T-helper 2 cell treated with Interferon-gamma antibody and Interleukin-4, amounts not matched to agents 5 μg/mL and 100 μg/mL, for 36 hours (primary cell): ENCODE measurements at regions not wholly inside any gene's neighbourhood (a gene's known extent, or its start where the extent isn't known, plus 50 kb on each side); places are given as distances from the start of the nearest gene placed in this dataset.
"Not testable (repeated sequence)": the region's sequence is repeated elsewhere in the genome, so short reads cannot be mapped to it uniquely, and the experiment has no call there.

Source experiments
- DNase-seq: peaks from one replicate; pipeline ENCODE4 v3.0.0; 2021; ENCODE audit warnings: low spot score
- H3K27ac Mint-ChIP-seq: one replicate; pipeline ENCODE4 v1.8.0; 2021; ENCODE audit warnings: mild to moderate bottlenecking, mixed read lengths
- H3K27me3 Mint-ChIP-seq: one replicate; pipeline ENCODE4 v1.8.0; 2021; ENCODE audit warnings: low read depth, mixed read lengths
- H3K36me3 Mint-ChIP-seq: one replicate; pipeline ENCODE4 v1.8.0; 2021; ENCODE audit warnings: low read depth, mixed read lengths
- H3K4me1 Mint-ChIP-seq: one replicate; pipeline ENCODE4 v1.8.0; 2021; ENCODE audit warnings: low read depth, mixed read lengths
- H3K4me3 Mint-ChIP-seq: one replicate; pipeline ENCODE4 v1.8.0; 2022; ENCODE audit warnings: mild to moderate bottlenecking, moderate library complexity, mixed read lengths
- H3K9me3 Mint-ChIP-seq: one replicate; pipeline ENCODE4 v1.8.0; 2021; ENCODE audit warnings: mixed read lengths

GRCh38 chr19:20359933-20360720 is 193.1 kb downstream of the ZNF486 start:
- Mint-ChIP-seq H3K9me3 (peaks cover 78% of the 10 kb centered on the region), H3K36me3 (peaks cover 2% of the 10 kb centered on the region), H3K27ac (no peak overlapping the region), H3K4me3 (no peak overlapping the region), H3K27me3 (no peaks in the 10 kb centered on the region), H3K4me1 (no peaks in the 10 kb centered on the region)
- no peak for DNase-seq

- not testable (repeated sequence) for H3K27ac Mint-ChIP-seq, DNase-seq, H3K4me1 Mint-ChIP-seq, H3K36me3 Mint-ChIP-seq, H3K27me3 Mint-ChIP-seq, H3K4me3 Mint-ChIP-seq
- H3K9me3 Mint-ChIP-seq: peaks cover 78% of the 10 kb centered on the region
These were observed 191.9 kb downstream of the ZNF486 start for GRCh38 chr19:20358841-20359465.

GRCh38 chr19:20357921-20358320 is 190.9 kb downstream of the ZNF486 start:
- Mint-ChIP-seq H3K9me3 (peaks cover 68% of the 10 kb centered on the region), H3K27me3 (no peaks in the 10 kb centered on the region), H3K4me1 (no peaks in the 10 kb centered on the region), H3K36me3 (peaks cover 2% of the 10 kb centered on the region), H3K27ac (no peak overlapping the region), H3K4me3 (no peak overlapping the region)
- no peak for DNase-seq

GRCh38 chr19:20351244-20351643 is 184.2 kb downstream of the ZNF486 start:
- DNase-seq: no peak
- Mint-ChIP-seq H3K4me3 (no peak overlapping the region), H3K36me3 (no peaks in the 10 kb centered on the region), H3K9me3 (peaks cover 45% of the 10 kb centered on the region), H3K27ac (no peak overlapping the region), H3K4me1 (no peaks in the 10 kb centered on the region), H3K27me3 (no peaks in the 10 kb centered on the region)

- no peak for DNase-seq
- no peaks in the 10 kb centered on the region for H3K4me1 Mint-ChIP-seq
- no peaks in the 10 kb centered on the region for H3K27me3 Mint-ChIP-seq
- H3K36me3 Mint-ChIP-seq: no peaks in the 10 kb centered on the region
- H3K27ac Mint-ChIP-seq: no peak overlapping the region
- no peak overlapping the region for H3K4me3 Mint-ChIP-seq
- H3K9me3 Mint-ChIP-seq: peaks cover 29% of the 10 kb centered on the region
These were observed 182.2 kb downstream of the ZNF486 start for GRCh38 chr19:20349206-20349605.

GRCh38 chr19:20339444-20339843 is 172.4 kb downstream of the ZNF486 start:
- Mint-ChIP-seq H3K36me3 (no peaks in the 10 kb centered on the region), H3K4me3 (no peak overlapping the region), H3K27ac (no peak overlapping the region), H3K27me3 (no peaks in the 10 kb centered on the region), H3K9me3 (peaks cover 42% of the 10 kb centered on the region), H3K4me1 (no peaks in the 10 kb centered on the region)
- DNase-seq: no peak

GRCh38 chr19:20334760-20335159 is 167.7 kb downstream of the ZNF486 start:
- no peak for DNase-seq
- Mint-ChIP-seq H3K9me3 (peaks cover 38% of the 10 kb centered on the region), H3K27ac (no peak overlapping the region), H3K4me3 (no peak overlapping the region), H3K27me3 (no peaks in the 10 kb centered on the region), H3K36me3 (no peaks in the 10 kb centered on the region), H3K4me1 (no peaks in the 10 kb centered on the region)

- no peak for DNase-seq
- Mint-ChIP-seq H3K9me3 (peaks cover 36% of the 10 kb centered on the region), H3K4me3 (no peak overlapping the region), H3K36me3 (no peaks in the 10 kb centered on the region), H3K27ac (no peak overlapping the region), H3K27me3 (no peaks in the 10 kb centered on the region), H3K4me1 (no peaks in the 10 kb centered on the region)
These were observed 166.5 kb downstream of the ZNF486 start for GRCh38 chr19:20333508-20333907.

GRCh38 chr19:20325151-20325550 is 158.1 kb downstream of the ZNF486 start:
- Mint-ChIP-seq H3K4me3 (no peak overlapping the region), H3K27ac (no peak overlapping the region), H3K9me3 (peaks cover 53% of the 10 kb centered on the region), H3K36me3 (no peaks in the 10 kb centered on the region), H3K4me1 (no peaks in the 10 kb centered on the region), H3K27me3 (no peaks in the 10 kb centered on the region)
- no peak for DNase-seq

GRCh38 chr19:20321139-20321763 is 154.2 kb downstream of the ZNF486 start:
- Mint-ChIP-seq H3K36me3 (no peaks in the 10 kb centered on the region), H3K4me1 (no peaks in the 10 kb centered on the region), H3K4me3 (no peak overlapping the region), H3K27me3 (no peaks in the 10 kb centered on the region), H3K27ac (no peak overlapping the region), H3K9me3 (peaks cover 46% of the 10 kb centered on the region)
- no peak for DNase-seq

GRCh38 chr19:20320191-20320590 is 153.2 kb downstream of the ZNF486 start:
- Mint-ChIP-seq H3K4me1 (no peaks in the 10 kb centered on the region), H3K36me3 (no peaks in the 10 kb centered on the region), H3K27ac (no peak overlapping the region), H3K9me3 (peaks cover 47% of the 10 kb centered on the region), H3K27me3 (no peaks in the 10 kb centered on the region), H3K4me3 (no peak overlapping the region)
- DNase-seq: no peak

- Mint-ChIP-seq H3K27ac (no peak overlapping the region), H3K4me1 (no peaks in the 10 kb centered on the region), H3K27me3 (no peaks in the 10 kb centered on the region), H3K4me3 (no peak overlapping the region), H3K36me3 (no peaks in the 10 kb centered on the region), H3K9me3 (peaks cover 40% of the 10 kb centered on the region)
- no peak for DNase-seq
These were observed 151.6 kb downstream of the ZNF486 start for GRCh38 chr19:20318616-20319015.

GRCh38 chr19:20315543-20315942 is 148.5 kb downstream of the ZNF486 start:
- no peaks in the 10 kb centered on the region for H3K36me3 Mint-ChIP-seq
- H3K27ac Mint-ChIP-seq: no peak overlapping the region
- DNase-seq: no peak
- no peaks in the 10 kb centered on the region for H3K4me1 Mint-ChIP-seq
- H3K27me3 Mint-ChIP-seq: no peaks in the 10 kb centered on the region
- peaks cover 41% of the 10 kb centered on the region for H3K9me3 Mint-ChIP-seq
- no peak overlapping the region for H3K4me3 Mint-ChIP-seq

GRCh38 chr19:20313894-20314293 is 146.9 kb downstream of the ZNF486 start:
- no peaks in the 10 kb centered on the region for H3K4me1 Mint-ChIP-seq
- no peak for DNase-seq
- H3K36me3 Mint-ChIP-seq: no peaks in the 10 kb centered on the region
- H3K27ac Mint-ChIP-seq: no peak overlapping the region
- no peaks in the 10 kb centered on the region for H3K27me3 Mint-ChIP-seq
- peaks cover 36% of the 10 kb centered on the region for H3K9me3 Mint-ChIP-seq
- no peak overlapping the region for H3K4me3 Mint-ChIP-seq
